Endodermal cell (in vitro differentiated cells): ENCODE measurements at regions not wholly inside any gene's neighbourhood (a gene's known extent, or its start where the extent isn't known, plus 50 kb on each side); places are given as distances from the start of the nearest gene placed in this dataset.

Experiments used
- DNase-seq: peaks from one replicate; pipeline ENCODE4 v3.0.0-alpha.2; 2017
- H3K27ac ChIP-seq: 2 replicates; pipeline ENCODE4 v1.5.1; 2013; ENCODE audit warnings: mild to moderate bottlenecking, low read depth, low read length, moderate library complexity
- H3K27me3 ChIP-seq: 2 replicates; pipeline ENCODE4 v1.6.1; 2013; ENCODE audit warnings: mild to moderate bottlenecking, low read length, moderate library complexity; ENCODE audit not compliant: insufficient read depth, control insufficient read depth, poor library complexity, severe bottlenecking
- H3K36me3 ChIP-seq: 2 replicates; pipeline ENCODE4 v1.7.0; 2013; ENCODE audit warnings: mild to moderate bottlenecking, low read length, moderate library complexity; ENCODE audit not compliant: control insufficient read depth, insufficient read depth
- H3K4me1 ChIP-seq: one replicate; pipeline ENCODE4 v1.7.0; 2013; ENCODE audit warnings: low read length; ENCODE audit not compliant: control insufficient read depth, insufficient read depth
- H3K4me3 ChIP-seq: 2 replicates; pipeline ENCODE4 v1.5.1; 2013; ENCODE audit warnings: mild to moderate bottlenecking, low read length, moderate library complexity
- H3K9ac ChIP-seq: 2 replicates; pipeline ENCODE4 v1.6.1; 2013; ENCODE audit warnings: mild to moderate bottlenecking, low read length, moderate library complexity; ENCODE audit not compliant: poor library complexity, severe bottlenecking; ENCODE audit errors: extremely low read depth
- H3K9me3 ChIP-seq: 2 replicates; pipeline ENCODE4 v1.6.1; 2013; ENCODE audit warnings: mild to moderate bottlenecking, low read length, moderate library complexity; ENCODE audit not compliant: control insufficient read depth
- H3K27ac Mint-ChIP-seq: 2 replicates; pipeline ENCODE4 v1.8.0; 2020; ENCODE audit warnings: mixed read lengths
- H3K27me3 Mint-ChIP-seq: 2 replicates; pipeline ENCODE4 v1.8.0; 2021; ENCODE audit warnings: mild to moderate bottlenecking, mixed read lengths; ENCODE audit not compliant: insufficient read depth
- H3K36me3 Mint-ChIP-seq: 2 replicates; pipeline ENCODE4 v1.8.0; 2020; ENCODE audit warnings: low read depth, mixed read lengths
- H3K4me1 Mint-ChIP-seq: 2 replicates; pipeline ENCODE4 v1.8.0; 2020; ENCODE audit warnings: mixed read lengths
- H3K4me3 Mint-ChIP-seq: 2 replicates; pipeline ENCODE4 v1.8.0; 2020; ENCODE audit warnings: mild to moderate bottlenecking, moderate library complexity, mixed read lengths
- H3K9me3 Mint-ChIP-seq: 2 replicates; pipeline ENCODE4 v1.8.0; 2020; ENCODE audit warnings: mild to moderate bottlenecking, mixed read lengths
- CTCF ChIP-seq: fragments of 200-600 bp; sonication (generic); conservative IDR thresholded peaks from 2 replicates; pipeline ENCODE4 v1.5.0; 2021; ENCODE audit warnings: antibody characterized with exemption, mild to moderate bottlenecking
- WGBS, 2 experiments: methylation state at CpG; one replicate each; pipeline versions ENCODE4 v1.1.5 to v1.1.7; 2013; ENCODE audit warnings: missing lambda C conversion rate in 2 of 2, mixed read lengths in 1 of 2; ENCODE audit not compliant: insufficient coverage in 1 of 2, insufficient read length in 1 of 2; 5-methylcytosine and 5-hydroxymethylcytosine counted together

- no peaks in the 10 kb centered on the region for H3K9me3 ChIP-seq
- H3K9me3 Mint-ChIP-seq: no peaks in the 10 kb centered on the region
- DNase-seq: no peak
- no peaks in the 10 kb centered on the region for H3K27me3 Mint-ChIP-seq
- TF ChIP-seq CTCF: no peak
- H3K4me3 ChIP-seq: no peak overlapping the region
- H3K4me1 Mint-ChIP-seq: peaks cover 3% of the 10 kb centered on the region
- no peaks in the 10 kb centered on the region for H3K27me3 ChIP-seq
- no peak overlapping the region for H3K27ac Mint-ChIP-seq
- H3K4me3 Mint-ChIP-seq: no peak overlapping the region
- no peaks in the 10 kb centered on the region for H3K4me1 ChIP-seq
- no peaks in the 10 kb centered on the region for H3K36me3 ChIP-seq
- 85 to 88% methylated on average over 1 to 4 of the region's 4 CpGs for WGBS, 2 experiments
- H3K27ac ChIP-seq: no peak overlapping the region
- no peaks in the 10 kb centered on the region for H3K36me3 Mint-ChIP-seq
- H3K9ac ChIP-seq: no peak overlapping the region
Observed at GRCh38 chr5:40394698-40395097, 285.0 kb upstream of the PTGER4 start.

GRCh38 chr5:40391642-40392041 lies 288.1 kb upstream of the PTGER4 start:
- Mint-ChIP-seq H3K27me3 (no peaks in the 10 kb centered on the region), H3K4me1 (peaks cover 3% of the 10 kb centered on the region)

GRCh38 chr5:40390281-40391149 lies 289.2 kb upstream of the PTGER4 start:
- no peak for DNase-seq

More at GRCh38 chr5:40391642-40392041, 288.1 kb upstream of the PTGER4 start:
- Histone ChIP-seq H3K36me3 (no peaks in the 10 kb centered on the region), H3K4me1 (no peaks in the 10 kb centered on the region), H3K4me3 (no peak overlapping the region), H3K9ac (no peak overlapping the region), H3K27ac (no peak overlapping the region), H3K27me3 (no peaks in the 10 kb centered on the region), H3K9me3 (no peaks in the 10 kb centered on the region)
- no peak for DNase-seq
- H3K27ac Mint-ChIP-seq: no peak overlapping the region
- no peaks in the 10 kb centered on the region for H3K9me3 Mint-ChIP-seq
- no peak overlapping the region for H3K4me3 Mint-ChIP-seq
- no peak for TF ChIP-seq CTCF
- no peaks in the 10 kb centered on the region for H3K36me3 Mint-ChIP-seq

More at GRCh38 chr5:40390281-40391149, 289.2 kb upstream of the PTGER4 start:
- Mint-ChIP-seq H3K9me3 (no peaks in the 10 kb centered on the region), H3K36me3 (no peaks in the 10 kb centered on the region), H3K4me3 (no peak overlapping the region), H3K27ac (no peak overlapping the region), H3K27me3 (no peaks in the 10 kb centered on the region), H3K4me1 (peaks cover 3% of the 10 kb centered on the region)
- H3K9me3 ChIP-seq: no peaks in the 10 kb centered on the region
- no peak overlapping the region for H3K4me3 ChIP-seq
- H3K36me3 ChIP-seq: no peaks in the 10 kb centered on the region
- H3K4me1 ChIP-seq: no peaks in the 10 kb centered on the region
- H3K9ac ChIP-seq: no peak overlapping the region
- 89 to 100% methylated on average over 1 to 5 of the region's 6 CpGs for WGBS, 2 experiments
- TF ChIP-seq CTCF: no peak
- H3K27me3 ChIP-seq: no peaks in the 10 kb centered on the region
- H3K27ac ChIP-seq: no peak overlapping the region
